K562 (cell line): ENCODE measurements at regions not wholly inside any gene's neighbourhood (a gene's known extent, or its start where the extent isn't known, plus 50 kb on each side); places are given as distances from the start of the nearest gene placed in this dataset.

Experiments used
- ATAC-seq: fragments of 200-7000 bp; cut with Tn5 transposase; 3 replicates; pipeline ENCODE4 v1.9.1; 2020; ENCODE audit warnings: moderate library complexity
- BruUV-seq: library from RNA; stranded (reverse); fragments of 400-500 nt; replicated peaks from 2 replicates; lab custom pipeline; 2021; lab: Mats Ljungman, UMichigan
- CTCF ChIA-PET: fragments of 300-600 bp; formaldehyde crosslinking; extraction: SDS; loops from one replicate; lab custom pipeline; 2021; ENCODE audit warnings: low intra/inter-chr PET ratio; lab: Yijun Ruan, JAX
- POLR2A ChIA-PET: fragments of 300-600, 350-650 bp; sonication (Branson Sonifier 250); formaldehyde crosslinking; extraction: SDS; loops from one replicate; lab custom pipeline; 2021; ENCODE audit warnings: antibody characterized with exemption, inconsistent platforms; lab: Yijun Ruan, JAX
- DNase-seq, 4 experiments: peaks; one replicate each; pipeline versions ENCODE4 v3.0.0 to v3.0.0-alpha.2; 2011 to 2018; ENCODE audit warnings: low spot score in 3 of 4, mixed read lengths in 3 of 4; ENCODE audit errors: extremely low read depth in 1 of 4
- FAIRE-seq: peaks from 2 replicates; lab custom pipeline; 2011; peaks lifted over from hg19 to GRCh38; lab: Jason Lieb, UNC
- H2AFZ ChIP-seq: 2 replicates; pipeline ENCODE4 v1.6.0; 2011; ENCODE audit warnings: low read depth, low read length, control low read depth, inconsistent platforms
- H3K27ac ChIP-seq: fragments of 200-600 bp; 3 replicates; pipeline ENCODE4 v1.8.0; 2011; ENCODE audit warnings: low read depth, mild to moderate bottlenecking, control low read depth, inconsistent platforms, low read length, moderate library complexity, mixed read lengths; ENCODE audit errors: extremely low read depth
- H3K27me3 ChIP-seq, 2 experiments: fragments of 300-600 bp in 1 of 2; 2 replicates in 1 of 2; 3 replicates in 1 of 2; pipeline versions ENCODE4 v1.6.0 to v1.8.0; 2011; ENCODE audit warnings: inconsistent platforms in 2 of 2, low read length in 2 of 2, mild to moderate bottlenecking in 1 of 2, mixed read lengths in 1 of 2, moderate library complexity in 1 of 2; ENCODE audit not compliant: control insufficient read depth in 2 of 2, insufficient read depth in 2 of 2
- H3K36me3 ChIP-seq: fragments of 300-600 bp; 3 replicates; pipeline ENCODE4 v1.8.0; 2011; ENCODE audit warnings: mild to moderate bottlenecking, low read length, inconsistent platforms; ENCODE audit not compliant: control insufficient read depth, insufficient read depth
- H3K4me1 ChIP-seq, 2 experiments: fragments of 200-600 bp in 1 of 2; replicated peaks in 1 of 2; 2 replicates in 1 of 2; 3 replicates in 1 of 2; pipeline versions ENCODE4 v1.5.1 to v1.8.0; 2011; ENCODE audit warnings: inconsistent platforms in 2 of 2, low read length in 2 of 2, mild to moderate bottlenecking in 1 of 2, mixed read lengths in 1 of 2, moderate library complexity in 1 of 2; ENCODE audit not compliant: control insufficient read depth in 2 of 2, insufficient read depth in 2 of 2
- H3K4me2 ChIP-seq: 2 replicates; pipeline ENCODE4 v1.6.1; 2011; ENCODE audit warnings: low read length, control low read depth, inconsistent platforms, mixed read lengths; ENCODE audit not compliant: insufficient read depth
- H3K4me3 ChIP-seq: fragments of 200-600 bp; sonication (generic), shearing (Covaris generic); 2 replicates; pipeline ENCODE4 v1.5.1; 2016; ENCODE audit warnings: control low read depth, inconsistent platforms
- H3K79me2 ChIP-seq: fragments of 200-600 bp; 3 replicates; pipeline ENCODE4 v1.8.0; 2011; ENCODE audit warnings: low read length, inconsistent platforms; ENCODE audit not compliant: control insufficient read depth, insufficient read depth
- H3K9ac ChIP-seq, 2 experiments: 2 replicates each; pipeline versions ENCODE4 v1.6.0 to v1.6.1; 2011; ENCODE audit warnings: low read depth in 2 of 2, low read length in 2 of 2, control low read depth in 1 of 2, inconsistent platforms in 1 of 2, mild to moderate bottlenecking in 1 of 2, mixed read lengths in 1 of 2; ENCODE audit not compliant: insufficient read depth in 1 of 2
- H3K9me1 ChIP-seq: one replicate; pipeline ENCODE4 v1.6.0; 2011; ENCODE audit warnings: inconsistent platforms, mild to moderate bottlenecking, low read length, moderate library complexity; ENCODE audit not compliant: control insufficient read depth, insufficient read depth
- H3K9me3 ChIP-seq: replicated peaks from 2 replicates; pipeline ENCODE4 v1.5.1; 2011; ENCODE audit warnings: low read depth, low read length, inconsistent platforms; ENCODE audit not compliant: control insufficient read depth, insufficient read depth
- H4K20me1 ChIP-seq: replicated peaks from 2 replicates; pipeline ENCODE4 v1.6.1; 2011; ENCODE audit warnings: low read length, inconsistent platforms, mixed read lengths; ENCODE audit not compliant: control insufficient read depth, insufficient read depth
- GATAD2B ChIP-seq: fragments of 450-650 bp; IDR thresholded peaks from 2 replicates; pipeline ENCODE4 v1.6.1; 2017; ENCODE audit warnings: mild to moderate bottlenecking, borderline replicate concordance
- HMG20B ChIP-seq: fragments of 250-450 bp; sonication (Bioruptor Pico); IDR thresholded peaks from 2 replicates; pipeline ENCODE4 v1.5.0; 2021; ENCODE audit warnings: mild to moderate bottlenecking
- NELFE ChIP-seq: IDR thresholded peaks from 2 replicates; pipeline ENCODE4 v1.6.1; 2011; ENCODE audit warnings: mild to moderate bottlenecking; ENCODE audit not compliant: insufficient read depth, insufficient read length
- NFXL1 ChIP-seq: fragments of 450-650 bp; formaldehyde crosslinking; IDR thresholded peaks from 2 replicates; pipeline ENCODE4 v1.4.0; 2021; ENCODE audit warnings: mild to moderate bottlenecking
- NRF1 ChIP-seq, 2 experiments: fragments of 450-650 bp; IDR thresholded peaks in 1 of 2; conservative IDR thresholded peaks in 1 of 2; 2 replicates each; pipeline ENCODE4 v1.6.1; 2014; ENCODE audit warnings: mild to moderate bottlenecking in 2 of 2
- RBM14 ChIP-seq: fragments of 200-400 bp; formaldehyde crosslinking; IDR thresholded peaks from 2 replicates; pipeline ENCODE4 v1.6.1; 2018; ENCODE audit warnings: low read depth, mild to moderate bottlenecking, low read length, moderate library complexity, borderline replicate concordance; ENCODE audit not compliant: insufficient read depth
- THRAP3 ChIP-seq: fragments of 450-650 bp; IDR thresholded peaks from 2 replicates; pipeline ENCODE4 v1.6.1; 2016; ENCODE audit warnings: mild to moderate bottlenecking, inconsistent platforms, borderline replicate concordance
- ZNF217 ChIP-seq: sonication (generic); formaldehyde crosslinking; IDR thresholded peaks from 2 replicates; pipeline ENCODE4 v1.8.0; 2022; ENCODE audit warnings: mild to moderate bottlenecking, missing genetic modification reagents
- ZNF764 ChIP-seq: fragments of 250-450 bp; sonication (Bioruptor Pico); IDR thresholded peaks from 2 replicates; pipeline ENCODE4 v1.4.0; 2020; ENCODE audit warnings: low read depth, mild to moderate bottlenecking, moderate library complexity
- WGBS: fragments of 100-300 bp; shearing (Covaris generic); methylation state at CpG from one replicate; pipeline ENCODE4 v1.1.6; 2016; ENCODE audit warnings: low coverage, mixed read lengths; ENCODE audit not compliant: insufficient coverage; ENCODE audit errors: missing lambda C conversion rate; 5-methylcytosine and 5-hydroxymethylcytosine counted together
- in situ Hi-C: fragments of 300-500 bp; cut with MboI; formaldehyde crosslinking; loops from 4 replicates; pipeline ENCODE4 v1.15.0; 2018; ENCODE audit warnings: inconsistent platforms, mixed read lengths
- intact Hi-C: fragments of 100-400 bp; cut with micrococcal nuclease; formaldehyde crosslinking; loops from 2 replicates; pipeline ENCODE4 v1.14.2; 2022
- TF ChIP-seq, protein P1 (sequence below): sonication (generic); formaldehyde crosslinking; IDR thresholded peaks from 2 replicates; pipeline ENCODE4 v1.8.0; 2022; ENCODE audit warnings: mild to moderate bottlenecking, missing genetic modification reagents
- TF ChIP-seq, protein P2 (sequence below): fragments of 250-450 bp; sonication (Bioruptor Pico); IDR thresholded peaks from 2 replicates; pipeline ENCODE4 v1.5.0; 2022; ENCODE audit warnings: mild to moderate bottlenecking
- TF ChIP-seq, protein P3 (sequence below), 2 experiments: fragments of 450-650 bp; IDR thresholded peaks; 2 replicates each; pipeline ENCODE4 v1.6.1; 2016; ENCODE audit warnings: mild to moderate bottlenecking in 2 of 2, borderline replicate concordance in 1 of 2, low read depth in 1 of 2, moderate library complexity in 1 of 2

DNA sequence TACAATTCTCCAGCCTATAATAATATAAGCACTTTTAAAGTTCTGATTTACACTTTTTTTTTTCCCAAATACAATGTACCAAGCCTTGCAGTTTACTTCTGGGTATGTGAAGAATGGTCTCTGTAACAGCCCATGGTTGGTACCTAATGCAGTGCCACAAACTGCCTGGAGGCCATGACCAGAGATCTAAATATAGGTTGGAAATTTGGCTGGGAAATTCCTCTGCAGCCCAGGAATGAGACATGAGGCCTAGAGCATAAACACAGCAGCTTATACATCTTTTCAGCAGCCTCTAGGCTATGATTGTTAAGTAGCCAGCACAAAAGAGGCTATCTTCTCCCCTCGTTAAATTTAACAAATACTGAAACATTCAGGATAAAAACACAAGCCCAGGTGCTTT lies 432.0 kb upstream of the FAM98A start:
- Histone ChIP-seq H3K27ac (no peak overlapping the region), H3K79me2 (no peaks in the 10 kb centered on the region), H3K9me1 (no peaks in the 10 kb centered on the region), H3K4me2 (no peak overlapping the region), H3K4me1 (no peaks in the 10 kb centered on the region), H3K9ac (no peak overlapping the region), H4K20me1 (no peaks in the 10 kb centered on the region), H3K4me3 (no peak overlapping the region), H3K27me3 (no peaks in the 10 kb centered on the region), H3K36me3 (no peaks in the 10 kb centered on the region), H2AFZ (no peak overlapping the region), H3K9me3 (no peaks in the 10 kb centered on the region)
- no peak for ATAC-seq
- ChIA-PET POLR2A (no interaction called here), CTCF (no interaction called here)
- no TSS peak for BruUV-seq
- DNase-seq = no peak
- FAIRE-seq = no peak
- WGBS = 0% methylated on average over 1 of the region's 1 CpG
- in situ Hi-C loops (no loop called here), intact Hi-C loops (no loop called here)
- TF ChIP-seq, protein P1, sequence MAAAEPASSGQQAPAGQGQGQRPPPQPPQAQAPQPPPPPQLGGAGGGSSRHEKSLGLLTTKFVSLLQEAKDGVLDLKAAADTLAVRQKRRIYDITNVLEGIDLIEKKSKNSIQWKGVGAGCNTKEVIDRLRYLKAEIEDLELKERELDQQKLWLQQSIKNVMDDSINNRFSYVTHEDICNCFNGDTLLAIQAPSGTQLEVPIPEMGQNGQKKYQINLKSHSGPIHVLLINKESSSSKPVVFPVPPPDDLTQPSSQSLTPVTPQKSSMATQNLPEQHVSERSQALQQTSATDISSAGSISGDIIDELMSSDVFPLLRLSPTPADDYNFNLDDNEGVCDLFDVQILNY (CRISPR knock-in tag) = no peak
- TF ChIP-seq NFXL1 (CRISPR knock-in tag) (no peak), ZNF217 (CRISPR knock-in tag) (no peak), NELFE (no peak), HMG20B (CRISPR knock-in tag) (no peak), RBM14 (no peak), GATAD2B (no peak), NRF1 (conservative IDR thresholded peaks at IDR 0.05 in 1 of 2, IDR thresholded peaks at IDR 0.05 in 1 of 2) (no peak), ZNF764 (CRISPR knock-in tag) (no peak), THRAP3 (no peak)
- TF ChIP-seq, protein P2, sequence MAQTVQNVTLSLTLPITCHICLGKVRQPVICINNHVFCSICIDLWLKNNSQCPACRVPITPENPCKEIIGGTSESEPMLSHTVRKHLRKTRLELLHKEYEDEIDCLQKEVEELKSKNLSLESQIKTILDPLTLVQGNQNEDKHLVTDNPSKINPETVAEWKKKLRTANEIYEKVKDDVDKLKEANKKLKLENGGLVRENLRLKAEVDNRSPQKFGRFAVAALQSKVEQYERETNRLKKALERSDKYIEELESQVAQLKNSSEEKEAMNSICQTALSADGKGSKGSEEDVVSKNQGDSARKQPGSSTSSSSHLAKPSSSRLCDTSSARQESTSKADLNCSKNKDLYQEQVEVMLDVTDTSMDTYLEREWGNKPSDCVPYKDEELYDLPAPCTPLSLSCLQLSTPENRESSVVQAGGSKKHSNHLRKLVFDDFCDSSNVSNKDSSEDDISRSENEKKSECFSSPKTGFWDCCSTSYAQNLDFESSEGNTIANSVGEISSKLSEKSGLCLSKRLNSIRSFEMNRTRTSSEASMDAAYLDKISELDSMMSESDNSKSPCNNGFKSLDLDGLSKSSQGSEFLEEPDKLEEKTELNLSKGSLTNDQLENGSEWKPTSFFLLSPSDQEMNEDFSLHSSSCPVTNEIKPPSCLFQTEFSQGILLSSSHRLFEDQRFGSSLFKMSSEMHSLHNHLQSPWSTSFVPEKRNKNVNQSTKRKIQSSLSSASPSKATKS = no peak
- TF ChIP-seq, protein P3, sequence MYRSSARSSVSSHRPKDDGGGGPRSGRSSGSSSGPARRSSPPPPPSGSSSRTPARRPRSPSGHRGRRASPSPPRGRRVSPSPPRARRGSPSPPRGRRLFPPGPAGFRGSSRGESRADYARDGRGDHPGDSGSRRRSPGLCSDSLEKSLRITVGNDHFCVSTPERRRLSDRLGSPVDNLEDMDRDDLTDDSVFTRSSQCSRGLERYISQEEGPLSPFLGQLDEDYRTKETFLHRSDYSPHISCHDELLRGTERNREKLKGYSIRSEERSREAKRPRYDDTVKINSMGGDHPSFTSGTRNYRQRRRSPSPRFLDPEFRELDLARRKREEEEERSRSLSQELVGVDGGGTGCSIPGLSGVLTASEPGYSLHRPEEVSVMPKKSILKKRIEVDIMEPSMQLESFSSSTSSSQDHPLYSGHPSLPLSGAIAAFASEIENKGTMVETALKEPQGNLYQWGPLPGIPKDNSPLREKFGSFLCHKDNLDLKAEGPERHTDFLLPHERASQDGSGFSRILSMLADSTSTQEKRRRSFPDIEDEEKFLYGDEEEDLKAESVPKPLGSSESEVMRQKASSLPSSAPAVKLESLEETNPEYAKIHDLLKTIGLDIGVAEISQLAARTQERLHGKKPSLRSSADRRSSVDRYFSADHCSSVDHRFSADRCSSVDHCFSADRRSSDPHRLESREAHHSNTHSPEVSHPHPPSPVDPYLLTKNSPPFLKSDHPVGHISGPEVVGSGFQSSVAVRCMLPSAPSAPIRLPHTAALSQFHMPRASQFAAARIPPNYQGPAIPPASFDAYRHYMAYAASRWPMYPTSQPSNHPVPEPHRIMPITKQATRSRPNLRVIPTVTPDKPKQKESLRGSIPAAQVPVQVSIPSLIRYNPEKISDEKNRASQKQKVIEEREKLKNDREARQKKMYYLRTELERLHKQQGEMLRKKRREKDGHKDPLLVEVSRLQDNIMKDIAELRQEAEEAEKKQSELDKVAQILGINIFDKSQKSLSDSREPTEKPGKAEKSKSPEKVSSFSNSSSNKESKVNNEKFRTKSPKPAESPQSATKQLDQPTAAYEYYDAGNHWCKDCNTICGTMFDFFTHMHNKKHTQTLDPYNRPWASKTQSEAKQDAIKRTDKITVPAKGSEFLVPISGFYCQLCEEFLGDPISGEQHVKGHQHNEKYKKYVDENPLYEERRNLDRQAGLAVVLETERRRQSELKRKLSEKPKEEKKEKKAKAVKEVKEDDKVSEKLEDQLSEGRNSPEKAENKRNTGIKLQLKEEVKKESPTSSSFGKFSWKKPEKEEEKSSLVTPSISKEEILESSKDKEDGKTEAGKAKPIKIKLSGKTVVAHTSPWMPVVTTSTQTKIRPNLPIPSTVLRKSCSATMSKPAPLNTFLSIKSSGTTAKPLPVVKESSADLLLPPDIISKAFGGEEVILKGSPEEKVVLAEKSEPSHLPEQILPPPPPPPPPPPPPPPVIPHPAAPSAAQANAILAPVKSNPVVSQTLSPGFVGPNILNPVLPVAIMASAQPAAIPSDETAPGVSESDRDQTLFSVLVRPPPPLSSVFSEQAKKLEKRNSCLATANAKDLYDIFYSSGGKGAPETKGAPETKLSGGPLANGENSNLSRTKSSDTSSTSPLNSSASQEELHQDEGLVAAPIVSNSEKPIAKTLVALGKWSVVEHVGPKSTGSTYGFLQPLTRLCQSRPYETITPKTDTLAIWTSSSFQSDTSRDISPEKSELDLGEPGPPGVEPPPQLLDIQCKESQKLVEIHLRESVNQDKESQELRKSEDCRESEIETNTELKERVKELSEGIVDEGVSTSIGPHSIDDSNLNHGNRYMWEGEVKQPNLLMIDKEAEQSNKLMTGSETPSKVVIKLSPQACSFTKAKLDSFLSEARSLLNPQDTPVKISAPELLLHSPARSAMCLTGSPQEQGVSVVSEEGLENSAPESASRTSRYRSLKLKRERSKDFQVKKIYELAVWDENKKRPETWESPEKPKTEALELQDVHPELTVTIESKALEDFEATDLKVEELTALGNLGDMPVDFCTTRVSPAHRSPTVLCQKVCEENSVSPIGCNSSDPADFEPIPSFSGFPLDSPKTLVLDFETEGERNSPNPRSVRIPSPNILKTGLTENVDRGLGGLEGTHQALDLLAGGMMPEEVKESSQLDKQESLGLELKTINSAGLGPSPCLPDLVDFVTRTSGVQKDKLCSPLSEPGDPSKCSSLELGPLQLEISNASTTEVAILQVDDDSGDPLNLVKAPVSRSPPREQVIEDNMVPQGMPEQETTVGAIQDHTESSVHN (IDR thresholded peaks at IDR 0.05; ENCODE audit: borderline replicate concordance in 1 of 2, low read depth in 1 of 2) = no peak
